DMS153 treated with DMSO at 0.1 percent for 48 hours (cell line): ENCODE measurements at regions not wholly inside any gene's neighbourhood (a gene's known extent, or its start where the extent isn't known, plus 50 kb on each side); places are given as distances from the start of the nearest gene placed in this dataset.
"Not testable (repeated sequence)": the region's sequence is repeated elsewhere in the genome, so short reads cannot be mapped to it uniquely, and the experiment has no call there.

Experiments used
- DNase-seq: peaks from one replicate; lab custom pipeline; 2025; ENCODE audit not compliant: unreplicated experiment; lab: John Stamatoyannopoulos, UW

DNA sequence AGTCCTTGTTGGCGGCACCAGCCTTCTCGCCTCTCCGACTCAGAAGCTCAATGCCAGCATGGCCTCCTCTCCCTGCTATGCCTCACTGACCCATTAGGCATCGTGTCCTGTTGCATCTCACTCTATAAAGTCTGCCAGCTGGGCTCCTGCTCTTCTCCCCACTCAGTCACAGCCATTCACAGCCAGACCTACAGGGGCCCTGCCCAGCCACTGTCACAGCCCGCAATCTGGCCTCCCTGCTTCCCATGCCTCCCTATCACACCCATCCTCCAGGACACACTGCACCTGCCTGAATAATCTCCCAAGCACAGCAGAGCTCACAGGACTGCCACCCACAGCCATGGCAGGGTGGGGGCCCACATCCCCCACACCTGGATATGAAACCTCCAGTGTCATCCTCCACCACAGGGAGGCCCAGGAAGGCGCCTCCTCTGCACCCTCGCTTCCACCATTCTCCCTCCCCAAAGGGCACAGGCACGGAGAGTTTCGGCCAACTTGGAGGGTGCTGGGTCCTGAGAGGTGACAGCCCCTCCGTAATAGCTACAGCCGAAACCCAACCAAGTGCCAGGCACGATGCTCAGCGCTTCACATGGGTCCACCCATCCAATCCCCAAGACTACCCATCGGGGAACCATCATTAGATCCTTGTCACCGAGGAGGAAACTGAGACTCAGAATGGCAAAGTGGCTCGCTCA is 370.3 kb downstream of the BCL11B start:
- DNase-seq: no peak

DNA sequence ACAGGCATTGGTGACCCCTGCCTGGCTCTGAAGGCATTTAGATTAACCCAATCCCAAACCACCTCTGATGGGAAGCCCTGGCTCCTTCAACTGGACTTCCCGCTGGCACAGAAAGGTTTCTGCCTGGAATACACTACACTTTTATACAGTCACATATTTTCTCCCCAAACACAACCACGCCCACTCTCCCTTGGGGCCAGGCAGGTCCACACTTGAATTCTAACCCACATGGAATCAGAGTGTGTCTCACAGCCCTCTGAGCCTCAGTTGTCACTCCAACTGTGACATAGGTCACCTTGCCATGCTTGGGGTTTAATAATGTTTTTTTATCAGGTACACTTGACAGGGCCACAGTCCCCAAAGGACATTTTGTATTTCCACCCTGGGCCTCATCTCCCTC is 368.6 kb downstream of the BCL11B start:
- DNase-seq: no peak

DNA sequence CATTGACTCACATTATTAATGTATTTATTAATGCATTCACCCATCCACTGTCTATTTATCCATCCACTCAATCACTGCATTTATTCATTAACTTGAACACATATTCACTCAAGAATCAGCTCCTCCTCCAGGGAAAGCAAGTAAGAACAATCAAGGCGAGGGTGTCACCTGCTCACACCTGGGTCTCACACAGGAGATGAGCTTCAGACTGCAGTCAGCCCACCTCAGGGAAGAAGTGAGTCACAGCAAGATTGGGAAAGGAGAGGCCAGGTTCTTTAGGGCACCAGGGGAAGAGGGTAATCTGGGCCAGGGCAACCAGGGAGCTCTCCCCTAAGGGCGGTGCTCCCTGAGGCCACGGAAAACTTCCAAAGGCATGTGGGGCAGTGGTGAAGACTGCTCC is 367.3 kb downstream of the BCL11B start:
- DNase-seq: no peak

DNA sequence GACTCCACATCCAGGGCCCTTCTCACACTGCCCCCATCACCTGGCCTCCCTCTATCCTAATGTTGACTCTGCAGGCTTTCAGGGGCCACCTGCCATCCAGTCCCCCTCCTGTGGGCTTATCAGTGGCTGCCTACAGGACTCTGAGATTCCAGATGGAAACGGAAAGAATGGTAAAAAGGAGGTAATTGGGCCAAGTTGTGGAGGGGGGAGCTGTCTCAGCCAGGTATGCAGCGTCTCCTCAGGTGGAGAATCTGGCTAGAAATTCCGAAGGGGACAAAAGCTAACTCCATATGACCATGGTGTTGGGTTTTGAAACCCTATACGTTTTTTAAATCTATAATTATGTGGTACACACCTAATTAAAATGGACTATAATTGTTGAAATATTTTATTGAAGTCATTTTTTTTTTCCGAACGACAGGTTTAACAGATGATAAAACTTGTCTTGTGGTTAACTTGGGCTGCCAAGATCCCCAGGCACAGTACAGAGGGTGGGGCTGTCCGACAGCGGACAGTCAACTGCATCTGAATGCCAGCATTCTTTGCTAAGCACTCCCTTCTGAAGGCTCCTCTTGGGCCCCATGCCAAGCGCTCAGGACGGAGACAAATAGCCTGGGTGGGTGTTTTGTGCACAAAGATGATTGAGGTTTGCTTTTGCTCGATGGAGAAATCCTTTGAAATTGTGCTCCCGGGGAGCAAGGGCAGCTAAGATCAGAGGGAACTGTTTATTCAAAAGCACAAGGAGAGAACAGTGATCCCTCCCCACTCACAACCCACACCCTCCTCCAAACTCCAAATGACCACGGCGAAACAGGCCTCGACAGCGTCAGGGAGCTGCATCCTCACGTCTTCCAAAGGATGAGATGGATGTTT is 365.6 kb downstream of the BCL11B start:
- DNase-seq: peak; percentile 59

DNA sequence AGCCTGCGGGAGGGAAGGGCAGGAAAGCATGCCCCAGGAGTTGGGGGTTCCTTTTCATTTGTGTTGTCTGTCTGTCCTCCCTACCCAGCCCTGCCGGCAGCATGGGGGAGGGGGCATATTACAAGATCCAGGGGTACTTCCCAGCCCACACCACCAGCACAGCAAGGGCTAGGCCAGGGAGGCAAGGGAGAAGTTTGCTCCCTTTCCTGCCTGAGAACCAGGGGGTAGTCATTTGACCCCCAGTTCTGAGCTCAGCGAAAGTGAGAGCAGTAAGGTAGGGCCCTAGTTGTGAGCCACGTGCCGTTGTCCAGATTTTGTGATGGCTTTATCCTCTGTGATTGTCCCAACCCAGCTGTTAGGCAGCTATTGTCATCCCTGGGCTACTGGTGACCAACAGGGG is 364.7 kb downstream of the BCL11B start:
- DNase-seq: no peak

DNA sequence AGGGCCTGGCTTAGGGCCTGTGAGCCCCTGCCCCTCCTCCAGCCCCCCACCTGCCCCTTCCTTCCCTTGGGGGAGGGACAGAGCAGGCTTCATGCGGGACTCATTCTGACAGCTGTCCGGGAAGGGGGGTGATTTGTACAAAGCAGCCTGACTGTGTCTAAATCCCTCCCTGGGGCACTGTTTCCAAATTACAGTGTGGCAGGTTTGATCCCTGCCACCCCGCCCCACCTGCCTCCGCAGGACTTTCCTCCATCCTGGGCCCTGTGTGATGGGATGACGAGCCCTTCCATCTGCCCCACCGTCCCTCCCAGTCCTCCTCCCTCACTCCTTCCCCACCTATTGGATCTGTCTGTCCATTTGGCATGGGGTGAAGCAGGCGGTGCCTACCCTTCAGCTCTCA is 363.9 kb downstream of the BCL11B start:
- no peak for DNase-seq

DNA sequence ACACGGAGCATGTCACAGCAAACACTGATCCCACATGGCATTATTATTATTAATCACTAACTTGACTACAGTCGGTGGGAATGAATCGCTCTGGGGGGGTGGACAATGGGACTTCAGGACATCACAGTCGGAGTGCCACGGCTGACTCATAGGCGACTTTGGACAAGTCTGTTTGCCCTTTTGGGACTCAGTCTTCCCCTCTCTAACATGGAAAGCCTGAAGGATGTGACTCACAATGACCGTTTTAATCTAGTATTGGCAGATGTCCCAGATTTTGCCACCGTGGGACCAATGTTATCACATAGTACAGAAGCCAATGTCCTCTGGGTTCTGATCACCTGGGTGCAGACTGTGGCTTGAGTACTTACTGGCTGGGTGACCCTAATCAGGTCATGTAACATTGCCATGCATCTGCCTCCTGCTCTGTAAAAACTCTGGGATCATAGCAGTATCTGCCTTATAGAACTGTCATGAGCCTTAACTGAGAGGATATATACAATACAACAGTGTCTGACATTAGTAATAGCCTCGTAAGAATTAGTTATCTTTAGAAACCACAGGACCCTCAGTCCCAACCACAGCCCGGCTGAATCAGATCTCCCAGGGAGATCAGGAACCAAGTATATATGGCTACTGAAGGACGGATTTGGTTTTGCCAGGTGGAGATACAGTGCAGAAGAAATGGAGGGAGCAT is 362.6 kb downstream of the BCL11B start:
- peak; percentile 42 for DNase-seq

DNA sequence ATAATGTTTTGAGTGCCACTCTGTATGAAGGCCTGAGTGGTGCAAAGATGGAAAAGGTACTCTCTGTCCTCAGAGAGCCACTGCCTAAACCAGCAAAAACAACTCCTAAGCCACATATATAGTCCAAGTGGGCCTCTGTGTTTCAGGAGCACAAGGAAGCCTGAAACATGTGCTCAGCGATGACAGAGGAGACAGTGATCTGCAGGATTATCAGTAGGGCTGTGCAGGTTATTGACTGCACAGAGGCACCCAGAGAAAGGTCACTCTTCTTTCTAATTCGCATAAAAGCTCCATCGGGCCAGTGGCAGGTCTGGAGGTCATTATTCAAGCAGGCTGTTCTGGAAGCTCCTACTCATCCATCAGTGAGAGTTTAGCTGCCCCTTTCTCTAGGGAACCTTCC is 361.9 kb downstream of the BCL11B start:
- no peak for DNase-seq

DNA sequence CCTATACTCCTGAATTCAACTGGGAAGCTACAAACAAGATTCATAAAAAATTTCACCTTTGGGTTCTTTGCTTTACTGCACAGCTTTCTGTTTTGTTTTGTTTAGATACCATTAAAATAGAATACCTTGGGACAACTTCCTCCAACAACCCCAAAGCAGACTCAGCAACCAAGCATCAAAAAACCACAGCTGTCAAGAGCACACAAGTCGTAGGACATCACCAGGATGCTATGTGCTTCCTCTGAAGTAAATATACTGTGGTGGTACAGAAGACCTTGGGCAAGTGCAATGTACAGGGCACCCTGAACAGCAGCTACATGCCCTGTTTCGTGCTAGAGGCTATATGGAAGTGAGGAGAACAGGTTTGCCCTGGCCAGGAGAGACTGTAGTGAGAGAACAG is 359.3 kb downstream of the BCL11B start:
- DNase-seq: no peak

DNA sequence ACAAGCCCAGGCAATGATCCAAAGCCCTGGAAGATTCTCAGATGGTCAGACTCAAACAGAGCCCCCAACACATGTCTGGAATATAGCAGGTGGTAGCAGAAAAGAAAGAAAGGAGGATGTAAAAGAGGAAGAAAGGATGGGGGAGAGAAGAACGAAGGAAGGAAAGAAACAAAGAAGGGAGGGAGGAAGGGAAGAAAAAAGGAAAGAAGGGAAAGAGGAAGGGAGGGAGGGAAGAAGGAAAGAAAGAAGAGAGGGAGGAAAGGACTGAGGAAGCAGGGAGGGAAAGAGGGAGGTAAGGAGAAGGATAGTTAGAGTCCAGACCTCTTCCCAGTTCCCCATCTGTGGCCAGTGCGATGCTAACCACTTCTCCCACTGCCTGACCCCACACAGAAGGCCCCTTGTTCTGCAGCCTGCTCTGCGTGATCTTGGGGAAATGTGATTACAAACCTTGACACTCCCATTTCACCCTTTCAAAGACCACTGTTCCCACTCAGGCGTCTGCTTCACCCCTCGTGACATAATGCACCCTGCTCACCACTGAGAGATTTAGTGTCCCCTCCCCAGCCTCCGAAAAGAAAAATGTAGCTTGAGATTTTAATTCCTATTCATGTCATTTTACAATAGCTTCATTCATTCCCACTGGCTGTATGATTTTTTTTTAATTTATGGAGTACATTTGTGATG is 357.9 kb downstream of the BCL11B start:
- no peak for DNase-seq

DNA sequence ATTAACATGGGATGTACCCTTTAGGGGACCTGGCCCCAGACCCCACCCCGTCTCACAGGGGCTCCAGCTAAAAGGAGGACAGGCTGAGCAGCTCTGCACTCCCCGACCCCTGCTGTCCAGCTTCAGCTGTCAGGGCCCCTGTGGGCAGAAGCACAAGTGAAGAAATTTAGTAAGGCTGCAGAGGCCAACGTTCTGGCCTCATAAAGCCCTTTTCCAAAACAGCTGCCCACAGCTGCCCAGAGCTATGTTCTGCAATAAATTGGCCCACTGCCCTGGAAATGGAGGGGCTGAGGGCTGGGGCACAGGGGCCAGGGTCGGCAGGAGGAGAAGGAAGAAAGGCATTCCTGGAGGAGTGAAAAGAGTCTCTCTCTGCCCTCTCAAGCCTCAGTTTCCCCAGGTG is 357.1 kb downstream of the BCL11B start:
- DNase-seq: no peak

DNA sequence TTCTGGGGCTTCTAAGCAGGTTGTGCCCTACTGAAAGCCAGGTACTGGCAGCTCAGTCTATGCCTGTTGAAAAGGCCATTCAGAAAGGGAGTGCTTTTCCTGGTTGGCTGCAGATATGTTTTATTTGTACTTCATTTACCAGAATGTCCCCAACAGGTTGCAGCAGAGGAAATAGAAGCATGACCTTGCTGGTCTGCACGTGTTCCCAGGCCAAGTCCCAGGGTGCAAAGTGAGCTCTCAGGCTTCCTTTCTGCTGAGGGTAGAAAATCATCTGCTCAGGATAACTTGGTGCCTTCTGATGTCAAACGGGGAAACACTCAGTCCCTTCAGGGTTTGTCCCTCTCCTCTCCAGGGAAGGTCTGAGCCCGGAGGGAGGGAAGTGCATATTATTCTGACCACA is 356.4 kb downstream of the BCL11B start:
- DNase-seq: no peak

DNA sequence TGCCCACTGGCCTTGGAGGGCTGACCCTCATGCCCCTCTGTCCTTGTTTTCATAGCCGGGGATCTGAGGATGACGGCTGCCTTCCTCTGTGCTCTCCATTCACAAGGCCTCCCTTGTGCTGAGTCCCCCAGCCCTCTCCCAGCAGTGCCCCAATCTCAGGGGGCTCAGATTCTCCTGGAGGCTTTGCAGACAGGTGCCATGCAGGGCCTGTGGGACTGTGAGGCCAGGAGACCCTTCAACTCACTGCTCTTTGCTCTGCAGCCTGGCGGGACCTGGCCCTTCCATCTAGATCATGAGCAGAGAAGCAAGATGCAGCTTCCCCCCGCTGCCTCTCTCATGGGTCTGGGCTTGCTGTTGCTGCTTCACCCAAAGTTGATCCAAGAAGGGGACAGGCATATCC is 356.0 kb downstream of the BCL11B start:
- DNase-seq: no peak

DNA sequence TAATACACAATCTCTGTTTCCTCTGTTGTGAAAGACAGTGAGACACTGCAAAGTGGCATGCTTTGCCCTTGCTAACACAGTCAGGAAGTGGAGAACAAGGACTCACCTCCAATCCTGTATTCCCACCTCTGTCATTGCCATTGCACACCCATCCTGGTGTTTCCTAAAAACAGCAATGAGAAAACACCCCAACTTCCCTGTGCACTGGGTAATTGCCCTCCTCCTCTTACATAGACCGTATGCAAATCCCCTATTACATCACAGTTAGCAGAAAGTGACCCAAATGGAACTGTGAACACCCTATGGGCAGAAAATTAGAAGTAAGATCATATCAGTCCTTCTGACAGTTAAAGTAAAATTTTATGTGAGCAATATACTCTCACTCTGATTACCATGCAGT is 355.5 kb downstream of the BCL11B start:
- no peak for DNase-seq

DNA sequence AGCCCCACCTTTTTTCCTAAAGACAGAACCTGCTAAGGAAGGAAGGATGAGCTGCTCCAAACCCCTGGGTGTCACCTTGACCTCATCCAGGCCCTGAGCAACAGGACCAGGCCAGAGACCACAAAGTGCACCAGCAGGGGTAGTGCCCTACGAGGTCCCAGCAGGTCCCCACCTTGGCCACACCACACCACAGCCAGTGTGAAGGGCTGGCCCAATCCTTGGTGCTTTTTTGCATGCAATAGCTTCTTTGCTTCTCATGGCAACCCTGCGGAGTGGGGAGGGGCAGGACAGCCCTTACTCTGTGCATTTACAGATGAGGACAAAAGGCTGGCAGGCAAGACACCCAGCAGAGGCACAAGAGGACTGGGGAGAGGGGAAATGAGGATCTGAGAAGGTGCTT is 352.6 kb downstream of the BCL11B start:
- no peak for DNase-seq

DNA sequence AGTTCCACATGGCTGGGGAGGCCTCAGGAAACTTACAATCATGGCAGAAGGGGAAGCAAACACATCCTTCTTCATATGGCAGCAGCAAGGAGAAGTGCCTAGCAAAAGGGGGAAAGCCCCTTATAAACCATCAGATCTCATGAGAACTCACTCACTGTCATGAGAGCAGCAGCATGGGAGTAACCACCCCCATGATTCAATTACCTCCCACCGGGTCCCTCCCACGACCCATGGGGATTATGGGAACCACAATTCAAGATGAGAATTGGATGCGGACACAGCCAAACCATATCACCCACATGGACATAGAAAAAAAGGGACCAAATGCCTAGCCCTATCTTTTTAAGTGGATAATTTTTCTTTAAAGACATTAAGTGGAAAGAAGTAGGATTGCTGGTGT is 350.7 kb downstream of the BCL11B start:
- DNase-seq: not testable (repeated sequence)

DNA sequence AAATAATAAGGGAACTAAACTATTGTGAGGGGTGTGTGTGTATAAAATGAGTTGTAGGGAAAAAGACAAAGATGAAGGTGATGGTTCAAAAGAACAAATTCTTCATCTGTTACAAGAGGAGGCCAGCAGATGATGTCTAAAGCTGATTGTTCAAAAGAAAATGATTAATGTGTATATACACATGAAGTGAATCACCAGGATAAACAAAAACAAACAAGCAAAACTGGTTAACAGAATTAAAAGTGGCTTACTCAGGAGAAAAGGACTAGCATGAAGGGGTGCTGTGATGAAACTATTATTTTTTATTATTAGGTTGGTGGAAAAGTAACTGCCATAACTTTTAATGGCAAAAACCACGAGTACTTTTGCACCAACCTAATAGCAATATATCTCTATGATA is 348.4 kb downstream of the BCL11B start:
- no peak for DNase-seq

DNA sequence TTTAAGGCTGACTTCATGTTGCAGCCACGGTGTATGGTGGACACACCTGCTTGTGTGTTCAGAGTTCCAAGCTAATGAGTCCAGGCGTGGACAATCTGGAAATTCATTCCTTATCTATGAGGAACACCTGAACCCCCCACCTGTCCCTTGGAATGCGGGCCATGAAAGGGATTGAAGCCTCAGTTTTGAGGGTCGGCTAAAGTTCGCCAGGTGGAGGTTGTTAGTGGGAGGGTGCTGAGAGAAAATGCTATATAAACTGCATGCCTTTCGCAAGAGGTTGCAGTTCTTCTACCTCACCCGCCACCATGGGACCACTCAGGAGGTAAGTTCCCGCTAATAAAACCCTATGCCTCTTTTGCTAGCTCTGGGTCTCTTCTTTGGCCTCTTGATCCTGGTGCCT is 348.0 kb downstream of the BCL11B start:
- no peak for DNase-seq

DNA sequence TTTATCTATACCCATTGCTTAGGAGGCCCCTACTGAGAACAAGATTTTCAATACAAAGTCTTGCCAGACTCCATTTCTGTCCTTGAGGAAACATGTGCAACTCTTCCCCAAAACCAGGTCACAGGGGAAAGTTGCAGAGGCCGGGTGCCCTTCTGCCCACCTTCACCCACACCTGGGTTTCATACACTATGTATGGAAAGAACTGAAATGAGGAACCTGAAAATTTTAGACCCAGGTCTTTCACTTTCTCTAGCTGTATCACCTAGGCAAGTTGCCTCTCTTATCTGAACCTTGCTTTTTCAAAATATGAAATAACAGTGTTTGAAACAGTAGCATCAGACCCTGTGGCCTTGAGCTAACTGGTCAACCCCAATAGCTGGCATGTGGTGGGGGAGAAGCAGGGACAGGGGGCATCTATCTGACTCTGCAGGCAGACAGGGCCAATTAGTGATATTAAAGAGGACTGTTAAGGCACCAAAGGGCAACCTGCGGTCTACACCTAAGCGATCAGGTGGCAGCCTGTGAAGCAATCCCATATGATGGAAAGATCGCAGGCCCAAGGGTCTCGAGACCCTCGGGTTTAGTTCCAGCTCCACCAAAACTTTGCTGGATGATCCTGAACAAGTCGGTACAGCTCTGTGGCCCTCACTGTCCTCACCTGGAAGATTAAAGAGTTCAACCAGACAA is 346.5 kb downstream of the BCL11B start:
- DNase-seq: no peak

DNA sequence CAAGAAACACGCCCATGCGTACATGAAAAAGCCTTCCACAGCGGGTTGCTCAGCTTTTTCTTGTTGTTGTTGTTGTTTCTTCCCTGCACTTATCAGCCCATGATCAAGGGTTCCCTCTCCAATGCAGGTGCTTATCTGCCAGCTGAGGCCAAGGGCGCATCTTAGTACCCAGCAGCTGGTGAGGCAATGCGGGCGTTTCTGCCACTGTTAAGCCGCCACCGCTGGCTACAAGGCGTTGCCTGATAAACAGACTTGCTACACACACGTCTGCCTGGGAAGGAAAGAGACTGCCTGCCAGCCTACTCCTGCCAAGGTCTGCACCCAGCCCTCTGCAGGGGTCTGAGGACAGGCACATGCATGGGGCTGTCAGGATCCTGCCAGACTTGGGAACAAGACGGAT is 345.9 kb downstream of the BCL11B start:
- no peak for DNase-seq

DNA sequence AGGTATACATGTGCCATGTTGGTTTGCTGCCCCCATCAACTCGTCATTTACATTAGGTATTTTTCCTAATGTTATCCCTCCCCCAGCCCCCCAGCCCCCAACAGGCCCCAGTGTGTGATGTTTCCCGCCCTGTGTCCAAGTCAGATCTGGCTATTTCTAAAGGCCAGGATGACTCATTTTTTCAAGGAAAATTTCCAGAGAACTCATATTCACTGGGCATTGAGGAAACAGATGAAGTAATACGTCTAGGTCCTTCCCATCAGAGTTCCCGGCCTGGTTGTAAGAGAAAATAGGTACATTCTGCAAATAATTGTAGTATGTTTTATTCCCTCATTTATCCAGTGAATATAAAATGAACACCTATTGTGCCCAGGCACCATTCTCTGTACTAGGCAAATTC is 345.2 kb downstream of the BCL11B start:
- no peak for DNase-seq
